MM.1S (cell line): ENCODE measurements at regions not wholly inside any gene's neighbourhood (a gene's known extent, or its start where the extent isn't known, plus 50 kb on each side); places are given as distances from the start of the nearest gene placed in this dataset.

Experiments
- DNase-seq: peaks from one replicate; pipeline ENCODE4 v3.0.0-alpha.2; 2015
- H2AFZ ChIP-seq: fragments of 300-600 bp; sonication (generic); 2 replicates; pipeline ENCODE4 v1.6.0; 2016; ENCODE audit warnings: antibody characterized with exemption, low read length
- H3F3A ChIP-seq: fragments of 300-600 bp; sonication (generic); 2 replicates; pipeline ENCODE4 v1.6.1; 2016; ENCODE audit warnings: mild to moderate bottlenecking, antibody characterized with exemption, low read length, moderate library complexity, mixed read lengths; ENCODE audit not compliant: insufficient read depth
- H3K27ac ChIP-seq: fragments of 300-600 bp; sonication (generic); 2 replicates; pipeline ENCODE4 v1.5.1; 2016; ENCODE audit warnings: mild to moderate bottlenecking, low read length
- H3K27me3 ChIP-seq: fragments of 300-600 bp; sonication (generic); replicated peaks from 2 replicates; pipeline ENCODE4 v1.6.0; 2016; ENCODE audit warnings: low read length; ENCODE audit not compliant: insufficient read depth
- H3K36me3 ChIP-seq: fragments of 300-600 bp; sonication (generic); replicated peaks from 2 replicates; pipeline ENCODE4 v1.6.1; 2016; ENCODE audit warnings: mild to moderate bottlenecking, low read length, mixed read lengths; ENCODE audit not compliant: insufficient read depth
- H3K4me1 ChIP-seq: fragments of 300-600 bp; sonication (generic); 2 replicates; pipeline ENCODE4 v1.6.1; 2016; ENCODE audit warnings: low read length, mixed read lengths
- H3K4me2 ChIP-seq: fragments of 300-600 bp; sonication (generic); 2 replicates; pipeline ENCODE4 v1.6.0; 2016; ENCODE audit warnings: low read depth, low read length
- H3K4me3 ChIP-seq: fragments of 300-600 bp; sonication (generic); 2 replicates; pipeline ENCODE4 v1.5.1; 2016; ENCODE audit warnings: low read length, mixed read lengths
- H3K79me2 ChIP-seq: fragments of 300-600 bp; sonication (generic); 2 replicates; pipeline ENCODE4 v1.6.1; 2016; ENCODE audit warnings: mixed run types, low read length, mixed read lengths
- H3K9ac ChIP-seq: fragments of 300-600 bp; sonication (generic); 2 replicates; pipeline ENCODE4 v1.6.1; 2016; ENCODE audit warnings: low read length, mixed read lengths
- H3K9me2 ChIP-seq: fragments of 300-600 bp; sonication (generic); replicated peaks from 2 replicates; pipeline ENCODE4 v1.6.1; 2016; ENCODE audit warnings: mild to moderate bottlenecking, low read length, mixed read lengths; ENCODE audit not compliant: insufficient read depth
- H3K9me3 ChIP-seq: fragments of 300-600 bp; sonication (generic); replicated peaks from 2 replicates; pipeline ENCODE4 v1.6.1; 2016; ENCODE audit warnings: mild to moderate bottlenecking, low read length, mixed read lengths; ENCODE audit not compliant: insufficient read depth
- H4K20me1 ChIP-seq: fragments of 300-600 bp; sonication (generic); 2 replicates; pipeline ENCODE4 v1.6.1; 2016; ENCODE audit warnings: mild to moderate bottlenecking, low read length, moderate library complexity, mixed read lengths; ENCODE audit not compliant: insufficient read depth
- EZH2 ChIP-seq: fragments of 300-600 bp; sonication (generic); optimal IDR thresholded peaks from 2 replicates; pipeline ENCODE3; 2017; ENCODE audit warnings: low read depth, mild to moderate bottlenecking, antibody characterized with exemption, low read length, mixed read lengths
- EZH2phosphoT487 ChIP-seq: fragments of 300-600 bp; sonication (generic); IDR thresholded peaks from 2 replicates; pipeline ENCODE4 v1.6.1; 2018; ENCODE audit warnings: antibody characterized with exemption, low read length
- TF ChIP-seq, protein P1 (sequence below): fragments of 300-600 bp; sonication (generic); IDR thresholded peaks from 2 replicates; pipeline ENCODE4 v1.5.1; 2016; ENCODE audit warnings: antibody characterized with exemption, low read length, mixed read lengths

DNA sequence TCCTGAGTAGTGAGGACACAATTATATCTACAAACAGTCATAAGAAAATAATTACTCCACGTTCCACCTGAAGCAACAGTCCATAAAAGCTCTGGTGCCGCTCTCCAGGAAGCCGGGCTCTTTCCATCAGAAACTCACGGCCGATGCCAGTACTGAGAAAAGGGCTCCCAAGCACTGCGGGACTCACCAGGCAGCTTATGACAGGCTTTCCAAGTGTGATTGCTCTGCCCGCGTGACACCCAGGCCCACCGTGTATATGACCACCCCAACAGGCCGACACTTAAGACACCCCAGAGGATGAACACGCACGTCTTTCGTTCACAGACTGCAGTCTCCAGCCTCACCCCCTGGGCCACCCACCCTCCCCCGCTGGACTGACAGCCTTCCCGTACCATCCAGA lies 199.0 kb downstream of the UQCRFS1 start:
- Histone ChIP-seq H3K4me2 (no peak overlapping the region), H3K4me3 (no peak overlapping the region), H4K20me1 (no peaks in the 10 kb centered on the region), H3K36me3 (no peaks in the 10 kb centered on the region), H3K9ac (no peak overlapping the region), H2AFZ (no peak overlapping the region), H3K79me2 (no peaks in the 10 kb centered on the region), H3K9me3 (no peaks in the 10 kb centered on the region), H3K4me1 (no peaks in the 10 kb centered on the region), H3K27ac (no peak overlapping the region), H3K27me3 (peaks cover 41% of the 10 kb centered on the region), H3F3A (no peaks in the 10 kb centered on the region), H3K9me2 (no peaks in the 10 kb centered on the region)
- no peak for DNase-seq
- TF ChIP-seq, protein P1, sequence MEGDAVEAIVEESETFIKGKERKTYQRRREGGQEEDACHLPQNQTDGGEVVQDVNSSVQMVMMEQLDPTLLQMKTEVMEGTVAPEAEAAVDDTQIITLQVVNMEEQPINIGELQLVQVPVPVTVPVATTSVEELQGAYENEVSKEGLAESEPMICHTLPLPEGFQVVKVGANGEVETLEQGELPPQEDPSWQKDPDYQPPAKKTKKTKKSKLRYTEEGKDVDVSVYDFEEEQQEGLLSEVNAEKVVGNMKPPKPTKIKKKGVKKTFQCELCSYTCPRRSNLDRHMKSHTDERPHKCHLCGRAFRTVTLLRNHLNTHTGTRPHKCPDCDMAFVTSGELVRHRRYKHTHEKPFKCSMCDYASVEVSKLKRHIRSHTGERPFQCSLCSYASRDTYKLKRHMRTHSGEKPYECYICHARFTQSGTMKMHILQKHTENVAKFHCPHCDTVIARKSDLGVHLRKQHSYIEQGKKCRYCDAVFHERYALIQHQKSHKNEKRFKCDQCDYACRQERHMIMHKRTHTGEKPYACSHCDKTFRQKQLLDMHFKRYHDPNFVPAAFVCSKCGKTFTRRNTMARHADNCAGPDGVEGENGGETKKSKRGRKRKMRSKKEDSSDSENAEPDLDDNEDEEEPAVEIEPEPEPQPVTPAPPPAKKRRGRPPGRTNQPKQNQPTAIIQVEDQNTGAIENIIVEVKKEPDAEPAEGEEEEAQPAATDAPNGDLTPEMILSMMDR = no peak
- TF ChIP-seq EZH2phosphoT487 = no peak
- no peak for TF ChIP-seq EZH2

DNA sequence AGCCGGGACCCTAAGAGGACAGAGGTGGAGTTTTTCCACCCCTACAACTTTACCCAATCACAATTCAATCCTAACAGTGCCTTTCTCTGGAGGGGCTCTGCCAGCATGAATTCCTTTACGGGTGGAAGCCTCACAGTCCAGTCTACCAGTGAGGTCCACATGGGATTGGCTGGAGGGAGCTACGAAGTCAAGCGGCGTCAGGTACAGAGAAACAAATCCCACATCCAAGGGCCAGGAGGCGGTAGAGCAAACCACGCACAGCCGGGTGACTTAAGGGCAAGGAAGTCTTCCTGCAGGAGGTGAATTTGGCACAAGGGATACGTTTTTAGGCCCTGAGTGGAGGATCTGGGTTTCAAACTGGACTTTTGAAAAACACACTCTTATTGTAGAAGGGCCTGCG lies 199.6 kb downstream of the UQCRFS1 start:
- DNase-seq = no peak
- TF ChIP-seq EZH2 = no peak
- no peak for TF ChIP-seq EZH2phosphoT487
- TF ChIP-seq, protein P1 = no peak
- Histone ChIP-seq H2AFZ (no peak overlapping the region), H3K9me2 (no peaks in the 10 kb centered on the region), H3F3A (no peaks in the 10 kb centered on the region), H4K20me1 (no peaks in the 10 kb centered on the region), H3K4me3 (no peak overlapping the region), H3K4me2 (no peak overlapping the region), H3K36me3 (no peaks in the 10 kb centered on the region), H3K27me3 (peaks cover 41% of the 10 kb centered on the region), H3K79me2 (no peaks in the 10 kb centered on the region), H3K4me1 (no peaks in the 10 kb centered on the region), H3K9me3 (no peaks in the 10 kb centered on the region), H3K27ac (no peak overlapping the region), H3K9ac (no peak overlapping the region)

DNA sequence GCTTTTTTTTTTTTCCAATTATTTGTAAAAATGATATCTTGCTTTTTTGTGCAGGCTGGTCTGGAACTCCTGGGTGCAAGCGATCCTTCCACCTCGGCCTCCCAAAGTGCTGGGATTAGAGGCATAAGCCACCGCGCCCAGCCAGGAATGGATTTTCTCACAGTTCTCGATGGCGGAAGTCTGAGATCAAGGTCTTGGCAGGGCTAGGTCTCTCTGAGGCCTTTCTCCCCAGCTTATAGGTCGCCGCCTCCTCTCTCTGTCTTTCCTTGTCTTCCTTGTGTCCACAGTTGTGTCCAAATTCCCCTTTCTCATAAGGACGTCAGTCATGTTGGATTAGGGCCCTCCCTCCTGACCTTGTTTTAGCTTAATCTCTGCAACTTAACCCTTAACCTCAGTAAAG lies 200.5 kb downstream of the UQCRFS1 start:
- no peak overlapping the region for H2AFZ ChIP-seq
- no peaks in the 10 kb centered on the region for H3K4me1 ChIP-seq
- DNase-seq = no peak
- peaks cover 43% of the 10 kb centered on the region for H3K27me3 ChIP-seq
- H3F3A ChIP-seq = no peaks in the 10 kb centered on the region
- no peak overlapping the region for H3K4me2 ChIP-seq
- no peak overlapping the region for H3K9ac ChIP-seq
- TF ChIP-seq EZH2 (no peak), EZH2phosphoT487 (no peak)
- TF ChIP-seq, protein P1 = no peak
- H3K79me2 ChIP-seq = no peaks in the 10 kb centered on the region
- no peaks in the 10 kb centered on the region for H4K20me1 ChIP-seq
- no peaks in the 10 kb centered on the region for H3K9me3 ChIP-seq
- no peak overlapping the region for H3K4me3 ChIP-seq
- H3K9me2 ChIP-seq = no peaks in the 10 kb centered on the region
- H3K27ac ChIP-seq = no peak overlapping the region
- no peaks in the 10 kb centered on the region for H3K36me3 ChIP-seq
